Neuronal stem cell (in vitro differentiated cells): ENCODE measurements at regions not wholly inside any gene's neighbourhood (a gene's known extent, or its start where the extent isn't known, plus 50 kb on each side); places are given as distances from the start of the nearest gene placed in this dataset.

Experiments
- DNase-seq: peaks from one replicate; pipeline ENCODE4 v3.0.0-alpha.2; 2013; ENCODE audit warnings: low spot score
- H2AFZ ChIP-seq: one replicate; pipeline ENCODE4 v1.6.1; 2013; ENCODE audit warnings: mild to moderate bottlenecking, low read length, inconsistent platforms
- H2AK5ac ChIP-seq: 2 replicates; pipeline ENCODE4 v1.6.1; 2013; ENCODE audit warnings: low read depth, mild to moderate bottlenecking, inconsistent platforms, low read length, moderate library complexity, mixed read lengths
- H2BK120ac ChIP-seq: 2 replicates; pipeline ENCODE4 v1.6.1; 2013; ENCODE audit warnings: low read depth, mild to moderate bottlenecking, inconsistent platforms, low read length, moderate library complexity, mixed read lengths
- H2BK12ac ChIP-seq: one replicate; pipeline ENCODE4 v1.6.1; 2013; ENCODE audit warnings: low read length, inconsistent platforms
- H2BK15ac ChIP-seq: 2 replicates; pipeline ENCODE4 v1.6.1; 2013; ENCODE audit warnings: mild to moderate bottlenecking, low read length, inconsistent platforms, mixed read lengths
- H2BK5ac ChIP-seq: one replicate; pipeline ENCODE4 v1.6.1; 2013; ENCODE audit warnings: inconsistent platforms, mild to moderate bottlenecking, low read length, moderate library complexity
- H3K14ac ChIP-seq: one replicate; pipeline ENCODE4 v1.6.1; 2013; ENCODE audit warnings: low read length, inconsistent platforms
- H3K18ac ChIP-seq: 2 replicates; pipeline ENCODE4 v1.6.1; 2013; ENCODE audit warnings: low read length, inconsistent platforms
- H3K23ac ChIP-seq: 2 replicates; pipeline ENCODE4 v1.6.1; 2013; ENCODE audit warnings: low read depth, mild to moderate bottlenecking, mixed read lengths, low read length, inconsistent platforms; ENCODE audit not compliant: poor library complexity
- H3K27ac ChIP-seq: replicated peaks from 3 replicates; pipeline ENCODE4 v1.5.1; 2013; ENCODE audit warnings: low read length, inconsistent platforms
- H3K27me3 ChIP-seq, 3 experiments: 2 replicates each; pipeline ENCODE4 v1.6.1; 2013; ENCODE audit warnings: low read length in 3 of 3, mild to moderate bottlenecking in 2 of 3, inconsistent platforms in 1 of 3, low read depth in 1 of 3, mixed read lengths in 1 of 3, moderate library complexity in 1 of 3; ENCODE audit not compliant: control insufficient read depth in 3 of 3, insufficient read depth in 3 of 3
- H3K36me3 ChIP-seq, 2 donors: replicated peaks in 1 of 2; 2 replicates each; pipeline ENCODE4 v1.6.1; 2013; ENCODE audit warnings: low read length in 2 of 2; ENCODE audit not compliant: control insufficient read depth in 2 of 2, insufficient read depth in 2 of 2
- H3K4ac ChIP-seq: 2 replicates; pipeline ENCODE4 v1.6.1; 2013; ENCODE audit warnings: inconsistent platforms, mild to moderate bottlenecking, low read length, moderate library complexity
- H3K4me1 ChIP-seq, 2 donors: 1 replicate in 1 of 2; 2 replicates in 1 of 2; pipeline ENCODE4 v1.6.1; 2013; ENCODE audit warnings: low read length in 2 of 2, low read depth in 1 of 2; ENCODE audit not compliant: control insufficient read depth in 2 of 2, insufficient read depth in 1 of 2
- H3K4me2 ChIP-seq: one replicate; pipeline ENCODE4 v1.6.1; 2013; ENCODE audit warnings: mild to moderate bottlenecking, low read length, inconsistent platforms; ENCODE audit not compliant: insufficient read depth, poor library complexity, severe bottlenecking
- H3K4me3 ChIP-seq, 2 donors: 2 replicates each; pipeline ENCODE4 v1.5.1; 2013; ENCODE audit warnings: low read length in 2 of 2, mild to moderate bottlenecking in 2 of 2, inconsistent platforms in 1 of 2, moderate library complexity in 1 of 2
- H3K79me1 ChIP-seq: one replicate; pipeline ENCODE4 v1.6.1; 2013; ENCODE audit warnings: low read depth, mild to moderate bottlenecking, inconsistent platforms, low read length, moderate library complexity
- H3K9ac ChIP-seq: one replicate; pipeline ENCODE4 v1.6.1; 2013; ENCODE audit warnings: mild to moderate bottlenecking, low read depth, low read length, inconsistent platforms; ENCODE audit not compliant: poor library complexity
- H3K9me3 ChIP-seq, 2 donors: replicated peaks in 1 of 2; 2 replicates each; pipeline versions ENCODE3 to v1.6.1; 2013; ENCODE audit warnings: low read length in 2 of 2, mild to moderate bottlenecking in 2 of 2, inconsistent platforms in 1 of 2, low read depth in 1 of 2, mixed read lengths in 1 of 2, moderate library complexity in 1 of 2; ENCODE audit not compliant: control insufficient read depth in 2 of 2, insufficient read depth in 1 of 2
- H4K8ac ChIP-seq: one replicate; pipeline ENCODE4 v1.6.1; 2013; ENCODE audit warnings: low read depth, mild to moderate bottlenecking, inconsistent platforms, low read length, moderate library complexity
- H4K91ac ChIP-seq: one replicate; pipeline ENCODE4 v1.6.1; 2013; ENCODE audit warnings: low read length, low read depth, mild to moderate bottlenecking, inconsistent platforms; ENCODE audit not compliant: poor library complexity
- WGBS, 2 donors: extraction: QIAGEN DNeasy Blood & Tissue Kit; methylation state at CpG; one replicate each; pipeline ENCODE4 v1.1.7; 2013; ENCODE audit warnings: missing lambda C conversion rate in 2 of 2, mixed read lengths in 1 of 2; ENCODE audit not compliant: insufficient read length in 2 of 2, insufficient replicate concordance in 1 of 2; ENCODE audit errors: extremely low coverage in 2 of 2; 5-methylcytosine and 5-hydroxymethylcytosine counted together

DNA sequence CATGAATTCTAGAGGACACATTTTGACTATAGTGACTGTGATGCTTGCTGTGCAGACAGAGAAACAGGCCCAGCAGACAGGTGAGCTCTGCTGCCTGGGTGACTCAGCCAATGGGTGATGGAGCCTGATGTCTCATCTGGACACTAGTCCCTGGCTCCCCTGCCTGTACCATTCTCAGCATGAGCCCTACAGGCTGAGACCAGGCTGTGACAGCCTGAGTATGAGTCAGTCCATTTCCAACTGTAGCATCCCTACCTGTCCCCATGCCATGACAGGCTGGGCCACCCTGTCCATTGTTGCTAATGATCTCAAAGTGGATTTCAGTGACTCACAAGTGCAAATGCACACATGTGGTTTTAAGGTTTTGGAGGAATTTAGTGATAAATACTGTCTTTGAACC is 102.5 kb upstream of the EEF2KMT start:
- Histone ChIP-seq H3K4ac (no peak overlapping the region), H3K4me1 (no peaks in the 10 kb centered on the region), H4K91ac (no peak overlapping the region), H3K79me1 (no peaks in the 10 kb centered on the region), H3K9ac (no peak overlapping the region), H2AFZ (no peak overlapping the region), H3K27me3 (no peaks in the 10 kb centered on the region), H4K8ac (no peak overlapping the region), H3K18ac (no peak overlapping the region), H3K36me3 (no peaks in the 10 kb centered on the region), H3K14ac (no peak overlapping the region), H3K27ac (no peak overlapping the region), H2BK5ac (no peak overlapping the region), H3K4me3 (no peak overlapping the region), H2BK15ac (no peak overlapping the region), H2BK12ac (peak overlapping the region; percentile 8), H3K9me3 (peaks cover 0 to 1% of the 10 kb centered on the region in 2 donors), H3K4me2 (no peak overlapping the region), H2BK120ac (no peak overlapping the region), H3K23ac (no peak overlapping the region), H2AK5ac (no peak overlapping the region)
- DNase-seq: no peak

- DNase-seq: no peak
- Histone ChIP-seq H3K36me3 (no peaks in the 10 kb centered on the region), H3K4me2 (no peak overlapping the region), H3K27me3 (no peaks in the 10 kb centered on the region), H3K14ac (no peak overlapping the region), H2BK5ac (no peak overlapping the region), H3K18ac (no peak overlapping the region), H2BK15ac (no peak overlapping the region), H2AFZ (no peak overlapping the region), H3K79me1 (no peaks in the 10 kb centered on the region), H3K9ac (no peak overlapping the region), H3K4me1 (no peaks in the 10 kb centered on the region), H4K8ac (no peak overlapping the region), H2BK120ac (no peak overlapping the region), H2BK12ac (no peak overlapping the region), H3K27ac (no peak overlapping the region), H3K9me3 (peaks cover 0 to 1% of the 10 kb centered on the region in 2 donors), H3K4me3 (no peak overlapping the region), H3K4ac (no peak overlapping the region), H4K91ac (no peak overlapping the region), H3K23ac (no peak overlapping the region), H2AK5ac (no peak overlapping the region)
- no CpG with 5 or more reads among the region's 3 CpGs for WGBS, 2 donors
Measured at GRCh38 chr16:5196204-5196603, 98.6 kb upstream of the EEF2KMT start.

GRCh38 chr16:5193861-5194260 is 96.3 kb upstream of the EEF2KMT start:
- H2BK15ac ChIP-seq: no peak overlapping the region
- no peak overlapping the region for H2BK5ac ChIP-seq
- no peak overlapping the region for H2BK120ac ChIP-seq
- no peak overlapping the region for H3K14ac ChIP-seq
- no peak overlapping the region for H2AK5ac ChIP-seq
- DNase-seq: no peak
- H3K4me2 ChIP-seq: no peak overlapping the region
- no peak overlapping the region for H2BK12ac ChIP-seq
- no peaks in the 10 kb centered on the region for H3K4me1 ChIP-seq
- H3K9ac ChIP-seq: no peak overlapping the region
- H2AFZ ChIP-seq: no peak overlapping the region
- no peak overlapping the region for H3K27ac ChIP-seq
- no peak overlapping the region for H4K91ac ChIP-seq
- H3K4me3 ChIP-seq: no peak overlapping the region
- H4K8ac ChIP-seq: no peak overlapping the region
- no peaks in the 10 kb centered on the region for H3K27me3 ChIP-seq
- no CpG with 5 or more reads among the region's 11 CpGs for WGBS, 2 donors
- no peak overlapping the region for H3K23ac ChIP-seq
- peaks cover 0 to 1% of the 10 kb centered on the region in 2 donors for H3K9me3 ChIP-seq
- no peak overlapping the region for H3K18ac ChIP-seq
- no peak overlapping the region for H3K4ac ChIP-seq
- H3K79me1 ChIP-seq: no peaks in the 10 kb centered on the region
- no peaks in the 10 kb centered on the region for H3K36me3 ChIP-seq

GRCh38 chr16:5188989-5189352 is 91.4 kb upstream of the EEF2KMT start:
- H2BK120ac ChIP-seq: no peak overlapping the region
- H3K18ac ChIP-seq: no peak overlapping the region
- no peaks in the 10 kb centered on the region for H3K36me3 ChIP-seq
- H2BK15ac ChIP-seq: no peak overlapping the region
- H3K4ac ChIP-seq: no peak overlapping the region
- no peak for DNase-seq
- no peak overlapping the region for H2BK12ac ChIP-seq
- H2AFZ ChIP-seq: no peak overlapping the region
- no peak overlapping the region for H3K27ac ChIP-seq
- no CpG with 5 or more reads among the region's 1 CpG for WGBS, 2 donors
- no peak overlapping the region for H3K4me3 ChIP-seq
- no peak overlapping the region for H2AK5ac ChIP-seq
- H2BK5ac ChIP-seq: no peak overlapping the region
- peaks cover 0 to 3% of the 10 kb centered on the region in 2 donors for H3K4me1 ChIP-seq
- H3K79me1 ChIP-seq: no peaks in the 10 kb centered on the region
- no peak overlapping the region for H3K9ac ChIP-seq
- H4K91ac ChIP-seq: no peak overlapping the region
- no peak overlapping the region for H3K23ac ChIP-seq
- no peaks in the 10 kb centered on the region for H3K9me3 ChIP-seq
- H4K8ac ChIP-seq: no peak overlapping the region
- no peak overlapping the region for H3K4me2 ChIP-seq
- H3K14ac ChIP-seq: no peak overlapping the region
- H3K27me3 ChIP-seq: no peaks in the 10 kb centered on the region
